K562 (cell line): ENCODE measurements at regions not wholly inside any gene's neighbourhood (a gene's known extent, or its start where the extent isn't known, plus 50 kb on each side); places are given as distances from the start of the nearest gene placed in this dataset.

ENCODE experiments used
- ATAC-seq: fragments of 200-7000 bp; cut with Tn5 transposase; 3 replicates; pipeline ENCODE4 v1.9.1; 2020; ENCODE audit warnings: moderate library complexity
- BruUV-seq: library from RNA; stranded (reverse); fragments of 400-500 nt; replicated peaks from 2 replicates; lab custom pipeline; 2021; lab: Mats Ljungman, UMichigan
- CTCF ChIA-PET: fragments of 300-600 bp; formaldehyde crosslinking; extraction: SDS; loops from one replicate; lab custom pipeline; 2021; ENCODE audit warnings: low intra/inter-chr PET ratio; lab: Yijun Ruan, JAX
- POLR2A ChIA-PET: fragments of 300-600, 350-650 bp; sonication (Branson Sonifier 250); formaldehyde crosslinking; extraction: SDS; loops from one replicate; lab custom pipeline; 2021; ENCODE audit warnings: antibody characterized with exemption, inconsistent platforms; lab: Yijun Ruan, JAX
- DNase-seq, 4 experiments: peaks; one replicate each; pipeline versions ENCODE4 v3.0.0 to v3.0.0-alpha.2; 2011 to 2018; ENCODE audit warnings: low spot score in 3 of 4, mixed read lengths in 3 of 4; ENCODE audit errors: extremely low read depth in 1 of 4
- FAIRE-seq: peaks from 2 replicates; lab custom pipeline; 2011; peaks lifted over from hg19 to GRCh38; lab: Jason Lieb, UNC
- H2AFZ ChIP-seq: 2 replicates; pipeline ENCODE4 v1.6.0; 2011; ENCODE audit warnings: low read depth, low read length, control low read depth, inconsistent platforms
- H3K27ac ChIP-seq: fragments of 200-600 bp; 3 replicates; pipeline ENCODE4 v1.8.0; 2011; ENCODE audit warnings: low read depth, mild to moderate bottlenecking, control low read depth, inconsistent platforms, low read length, moderate library complexity, mixed read lengths; ENCODE audit errors: extremely low read depth
- H3K27me3 ChIP-seq, 2 experiments: fragments of 300-600 bp in 1 of 2; 2 replicates in 1 of 2; 3 replicates in 1 of 2; pipeline versions ENCODE4 v1.6.0 to v1.8.0; 2011; ENCODE audit warnings: inconsistent platforms in 2 of 2, low read length in 2 of 2, mild to moderate bottlenecking in 1 of 2, mixed read lengths in 1 of 2, moderate library complexity in 1 of 2; ENCODE audit not compliant: control insufficient read depth in 2 of 2, insufficient read depth in 2 of 2
- H3K36me3 ChIP-seq: fragments of 300-600 bp; 3 replicates; pipeline ENCODE4 v1.8.0; 2011; ENCODE audit warnings: mild to moderate bottlenecking, low read length, inconsistent platforms; ENCODE audit not compliant: control insufficient read depth, insufficient read depth
- H3K4me1 ChIP-seq, 2 experiments: fragments of 200-600 bp in 1 of 2; replicated peaks in 1 of 2; 2 replicates in 1 of 2; 3 replicates in 1 of 2; pipeline versions ENCODE4 v1.5.1 to v1.8.0; 2011; ENCODE audit warnings: inconsistent platforms in 2 of 2, low read length in 2 of 2, mild to moderate bottlenecking in 1 of 2, mixed read lengths in 1 of 2, moderate library complexity in 1 of 2; ENCODE audit not compliant: control insufficient read depth in 2 of 2, insufficient read depth in 2 of 2
- H3K4me2 ChIP-seq: 2 replicates; pipeline ENCODE4 v1.6.1; 2011; ENCODE audit warnings: low read length, control low read depth, inconsistent platforms, mixed read lengths; ENCODE audit not compliant: insufficient read depth
- H3K4me3 ChIP-seq: fragments of 200-600 bp; sonication (generic), shearing (Covaris generic); 2 replicates; pipeline ENCODE4 v1.5.1; 2016; ENCODE audit warnings: control low read depth, inconsistent platforms
- H3K79me2 ChIP-seq: fragments of 200-600 bp; 3 replicates; pipeline ENCODE4 v1.8.0; 2011; ENCODE audit warnings: low read length, inconsistent platforms; ENCODE audit not compliant: control insufficient read depth, insufficient read depth
- H3K9ac ChIP-seq, 2 experiments: 2 replicates each; pipeline versions ENCODE4 v1.6.0 to v1.6.1; 2011; ENCODE audit warnings: low read depth in 2 of 2, low read length in 2 of 2, control low read depth in 1 of 2, inconsistent platforms in 1 of 2, mild to moderate bottlenecking in 1 of 2, mixed read lengths in 1 of 2; ENCODE audit not compliant: insufficient read depth in 1 of 2
- H3K9me1 ChIP-seq: one replicate; pipeline ENCODE4 v1.6.0; 2011; ENCODE audit warnings: inconsistent platforms, mild to moderate bottlenecking, low read length, moderate library complexity; ENCODE audit not compliant: control insufficient read depth, insufficient read depth
- H3K9me3 ChIP-seq: replicated peaks from 2 replicates; pipeline ENCODE4 v1.5.1; 2011; ENCODE audit warnings: low read depth, low read length, inconsistent platforms; ENCODE audit not compliant: control insufficient read depth, insufficient read depth
- H4K20me1 ChIP-seq: replicated peaks from 2 replicates; pipeline ENCODE4 v1.6.1; 2011; ENCODE audit warnings: low read length, inconsistent platforms, mixed read lengths; ENCODE audit not compliant: control insufficient read depth, insufficient read depth
- BMI1 ChIP-seq: fragments of 150-350 bp; IDR thresholded peaks from 2 replicates; pipeline ENCODE4 v1.6.1; 2014; ENCODE audit warnings: low read length
- CHD4 ChIP-seq: fragments of 200-600 bp; sonication (generic); IDR thresholded peaks from 3 replicates; pipeline ENCODE4 v1.6.1; 2012; ENCODE audit warnings: low read depth, mild to moderate bottlenecking, mixed read lengths, low read length, inconsistent platforms; ENCODE audit not compliant: insufficient read depth, insufficient replicate concordance, poor library complexity, severe bottlenecking
- MCM2 ChIP-seq: fragments of 450-650 bp; IDR thresholded peaks from 2 replicates; pipeline ENCODE4 v1.6.1; 2017; ENCODE audit warnings: low read depth, mild to moderate bottlenecking
- ZSCAN29 ChIP-seq: fragments of 450-650 bp; IDR thresholded peaks from 2 replicates; pipeline ENCODE4 v1.6.1; 2017
- WGBS: fragments of 100-300 bp; shearing (Covaris generic); methylation state at CpG from one replicate; pipeline ENCODE4 v1.1.6; 2016; ENCODE audit warnings: low coverage, mixed read lengths; ENCODE audit not compliant: insufficient coverage; ENCODE audit errors: missing lambda C conversion rate; 5-methylcytosine and 5-hydroxymethylcytosine counted together
- in situ Hi-C: fragments of 300-500 bp; cut with MboI; formaldehyde crosslinking; loops from 4 replicates; pipeline ENCODE4 v1.15.0; 2018; ENCODE audit warnings: inconsistent platforms, mixed read lengths
- intact Hi-C: fragments of 100-400 bp; cut with micrococcal nuclease; formaldehyde crosslinking; loops from 2 replicates; pipeline ENCODE4 v1.14.2; 2022
- TF ChIP-seq, protein P1 (sequence below): fragments of 250-450 bp; sonication (Bioruptor Pico); IDR thresholded peaks from 2 replicates; pipeline ENCODE4 v1.8.0; 2022; ENCODE audit warnings: moderate library complexity, mild to moderate bottlenecking, inconsistent platforms
- TF ChIP-seq, protein P2 (sequence below): fragments of 450-650 bp; conservative IDR thresholded peaks from 2 replicates; pipeline ENCODE4 v1.6.1; 2016; ENCODE audit warnings: missing genetic modification characterization, low read depth, mild to moderate bottlenecking, missing compliant biosample characterization, moderate library complexity

DNA sequence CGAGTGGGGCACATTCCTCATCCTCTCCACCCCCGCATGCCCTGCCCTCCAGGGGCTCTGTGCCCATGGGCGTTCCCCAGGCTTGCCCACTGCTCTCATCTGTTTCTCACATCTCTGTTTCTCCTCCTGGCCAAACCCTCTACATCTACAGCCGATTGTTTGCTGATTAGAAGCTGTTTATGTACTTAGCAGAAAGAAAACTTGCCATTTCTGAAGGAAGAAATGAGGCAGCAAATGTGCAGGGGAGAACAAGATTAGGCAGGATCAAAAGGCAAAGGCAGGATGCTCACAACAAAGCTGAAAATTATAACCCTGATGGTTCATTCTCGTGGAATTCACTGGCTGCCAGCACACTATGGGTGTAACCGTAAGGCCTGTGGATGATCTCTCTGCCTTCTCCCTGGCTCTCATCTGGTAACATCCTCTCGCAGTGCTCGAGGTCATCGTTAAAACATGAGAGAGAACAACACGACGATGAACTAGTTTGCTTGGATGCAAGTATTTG lies 111.6 kb upstream of the KLF14 start:
- H2AFZ ChIP-seq = no peak overlapping the region
- H3K9me3 ChIP-seq = no peaks in the 10 kb centered on the region
- no peak for FAIRE-seq
- H3K4me2 ChIP-seq = no peak overlapping the region
- CTCF ChIA-PET = no interaction called here
- 0 out of 5 replicates have a peak, but pooled peaks cover 0 to 2% of the 10 kb centered on the region in 2 experiments for H3K4me1 ChIP-seq
- intact Hi-C loops = no loop called here
- peaks cover 30 to 59% of the 10 kb centered on the region in 2 experiments; a peak in 4 of 5 replicates for H3K27me3 ChIP-seq
- no TSS peak for BruUV-seq
- WGBS = 3% methylated on average over 11 of the region's 11 CpGs
- no peak overlapping the region for H3K27ac ChIP-seq
- ATAC-seq = no peak
- no peaks in the 10 kb centered on the region for H3K9me1 ChIP-seq
- POLR2A ChIA-PET = interaction anchor here (1.0 kb wide), 1 partner anchor 12 kb away, joined by 3 read pairs; no protein-coding TSS in a partner anchor
- DNase-seq = no peak
- no peaks in the 10 kb centered on the region for H3K79me2 ChIP-seq
- no peaks in the 10 kb centered on the region for H4K20me1 ChIP-seq
- H3K36me3 ChIP-seq = no peaks in the 10 kb centered on the region
- no peak overlapping the region for H3K4me3 ChIP-seq
- TF ChIP-seq MCM2 = no peak
- TF ChIP-seq, protein P1, sequence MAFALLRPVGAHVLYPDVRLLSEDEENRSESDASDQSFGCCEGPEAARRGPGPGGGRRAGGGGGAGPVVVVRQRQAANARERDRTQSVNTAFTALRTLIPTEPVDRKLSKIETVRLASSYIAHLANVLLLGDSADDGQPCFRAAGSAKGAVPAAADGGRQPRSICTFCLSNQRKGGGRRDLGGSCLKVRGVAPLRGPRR = no peak
- TF ChIP-seq, all 486 proteins: peak for 0
- no peak overlapping the region for H3K9ac ChIP-seq
- in situ Hi-C loops = no loop called here

DNA sequence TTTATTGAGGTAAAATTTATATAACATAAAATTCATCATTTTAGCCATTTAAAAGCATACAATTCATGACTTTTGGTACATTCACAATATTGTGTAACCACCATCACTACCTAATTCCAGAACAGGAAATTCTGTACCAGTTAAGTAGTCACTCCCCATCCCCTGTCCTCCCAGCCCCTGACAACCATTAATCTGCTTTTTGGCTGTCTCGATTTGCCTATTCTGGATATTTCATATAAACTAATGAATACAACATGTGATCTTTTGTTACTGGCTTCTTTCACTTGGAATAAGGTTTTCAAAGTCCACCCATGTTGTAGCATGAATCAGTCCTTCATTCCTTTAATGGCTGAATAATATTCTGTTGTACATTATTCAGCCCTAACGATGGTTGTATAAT lies 115.6 kb upstream of the KLF14 start:
- WGBS = 2% methylated on average over 2 of the region's 2 CpGs
- DNase-seq (no peak), ATAC-seq (no peak), FAIRE-seq (no peak)
- intact Hi-C loops (no loop called here), in situ Hi-C loops (no loop called here)
- H3K27ac ChIP-seq = no peak overlapping the region
- no peaks in the 10 kb centered on the region for H3K36me3 ChIP-seq
- no peaks in the 10 kb centered on the region for H3K79me2 ChIP-seq
- TF ChIP-seq, protein P2, sequence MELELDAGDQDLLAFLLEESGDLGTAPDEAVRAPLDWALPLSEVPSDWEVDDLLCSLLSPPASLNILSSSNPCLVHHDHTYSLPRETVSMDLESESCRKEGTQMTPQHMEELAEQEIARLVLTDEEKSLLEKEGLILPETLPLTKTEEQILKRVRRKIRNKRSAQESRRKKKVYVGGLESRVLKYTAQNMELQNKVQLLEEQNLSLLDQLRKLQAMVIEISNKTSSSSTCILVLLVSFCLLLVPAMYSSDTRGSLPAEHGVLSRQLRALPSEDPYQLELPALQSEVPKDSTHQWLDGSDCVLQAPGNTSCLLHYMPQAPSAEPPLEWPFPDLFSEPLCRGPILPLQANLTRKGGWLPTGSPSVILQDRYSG = no peak
- TF ChIP-seq BMI1 (no peak), ZSCAN29 (no peak), CHD4 (no peak)
- H3K9me1 ChIP-seq = no peaks in the 10 kb centered on the region
- no peak overlapping the region for H3K4me3 ChIP-seq
- no TSS peak for BruUV-seq
- ChIA-PET POLR2A (no interaction called here), CTCF (no interaction called here)
- no peaks in the 10 kb centered on the region for H3K4me1 ChIP-seq
- peaks cover 20 to 29% of the 10 kb centered on the region in 2 experiments; a peak in 4 of 5 replicates for H3K27me3 ChIP-seq
- H3K9ac ChIP-seq = no peak overlapping the region
- H2AFZ ChIP-seq = no peak overlapping the region
- H3K4me2 ChIP-seq = no peak overlapping the region
- no peaks in the 10 kb centered on the region for H4K20me1 ChIP-seq
- H3K9me3 ChIP-seq = no peaks in the 10 kb centered on the region
